Esophagus muscularis mucosa (tissue), 3 donors: ENCODE measurements at regions not wholly inside any gene's neighbourhood (a gene's known extent, or its start where the extent isn't known, plus 50 kb on each side); places are given as distances from the start of the nearest gene placed in this dataset.

ENCODE experiments used
- CTCF ChIP-seq, 3 experiments: fragments of 200-600 bp in 2 of 3; fragments of 450-650 bp in 1 of 3; sonication (generic) in 2 of 3; IDR thresholded peaks; one replicate each; pipeline ENCODE4 v1.5.1; 2017 to 2019; ENCODE audit warnings: antibody characterized with exemption in 3 of 3, mild to moderate bottlenecking in 2 of 3, moderate library complexity in 1 of 3
- POLR2A ChIP-seq: fragments of 450-650 bp; IDR thresholded peaks from one replicate; pipeline ENCODE4 v1.6.1; 2017; ENCODE audit warnings: antibody characterized with exemption, moderate library complexity, mild to moderate bottlenecking, low read depth

GRCh38 chr3:10688548-10689172 is 127.4 kb upstream of the SLC6A11 start:
- TF ChIP-seq CTCF (IDR thresholded peaks at IDR 0.05): no peak
- TF ChIP-seq POLR2A: no peak
